PC-3 (cell line): ENCODE measurements at regions not wholly inside any gene's neighbourhood (a gene's known extent, or its start where the extent isn't known, plus 50 kb on each side); places are given as distances from the start of the nearest gene placed in this dataset.
A peak's percentile ranks its signal among the peaks of the same experiment; 100 is the strongest.

Experiments used
- ATAC-seq: fragments of 200-7000 bp; cut with Tn5 transposase; 2 replicates; pipeline ENCODE4 v1.9.1; 2020; ENCODE audit warnings: mild to moderate bottlenecking, moderate library complexity
- BruUV-seq: library from RNA; stranded (reverse); fragments of 400-500 nt; replicated peaks from 2 replicates; lab custom pipeline; 2021; lab: Mats Ljungman, UMichigan
- CTCF ChIA-PET: fragments of 300-600 bp; sonication (Branson Sonifier 250); formaldehyde crosslinking; loops from one replicate; lab custom pipeline; 2022; ENCODE audit warnings: antibody characterized with exemption; lab: Charles Lee
- POLR2A ChIA-PET: fragments of 300-600 bp; sonication (Branson Sonifier 250); formaldehyde crosslinking; loops from one replicate; lab custom pipeline; 2022; ENCODE audit warnings: antibody characterized with exemption; ENCODE audit not compliant: unreplicated experiment; lab: Charles Lee
- DNase-seq: peaks from one replicate; pipeline ENCODE4 v3.0.0-alpha.2; 2015
- H2AFZ ChIP-seq: fragments of 300-600 bp; sonication (generic); 2 replicates; pipeline ENCODE4 v1.6.0; 2016; ENCODE audit warnings: antibody characterized with exemption, low read length
- H3F3A ChIP-seq: fragments of 300-600 bp; sonication (generic); one replicate; pipeline ENCODE4 v1.6.0; 2017; ENCODE audit warnings: antibody characterized with exemption, low read length, control low read depth, mild to moderate bottlenecking; ENCODE audit not compliant: unreplicated experiment
- H3K27ac ChIP-seq: fragments of 300-600 bp; sonication (generic); 2 replicates; pipeline ENCODE4 v1.5.1; 2016; ENCODE audit warnings: mild to moderate bottlenecking, low read length
- H3K27me3 ChIP-seq: fragments of 300-600 bp; sonication (generic); 2 replicates; pipeline ENCODE4 v1.6.1; 2016; ENCODE audit warnings: low read length, mixed read lengths
- H3K36me3 ChIP-seq: fragments of 300-600 bp; sonication (generic); 2 replicates; pipeline ENCODE4 v1.6.1; 2016; ENCODE audit warnings: low read depth, mixed run types, low read length, mixed read lengths
- H3K4me1 ChIP-seq: fragments of 300-600 bp; sonication (generic); 2 replicates; pipeline ENCODE4 v1.5.1; 2016; ENCODE audit warnings: low read length; ENCODE audit not compliant: insufficient read depth
- H3K4me2 ChIP-seq: fragments of 300-600 bp; sonication (generic); 2 replicates; pipeline ENCODE4 v1.6.0; 2016; ENCODE audit warnings: low read length
- H3K4me3 ChIP-seq: fragments of 300-600 bp; sonication (generic); 2 replicates; pipeline ENCODE4 v1.5.1; 2016; ENCODE audit warnings: mild to moderate bottlenecking, low read length, mixed read lengths
- H3K79me2 ChIP-seq: fragments of 300-600 bp; sonication (generic); 2 replicates; pipeline ENCODE4 v1.6.1; 2017; ENCODE audit warnings: low read length, mixed read lengths
- H3K9ac ChIP-seq: fragments of 300-600 bp; sonication (generic); 2 replicates; pipeline ENCODE4 v1.6.0; 2016; ENCODE audit warnings: mild to moderate bottlenecking, low read length
- H3K9me2 ChIP-seq: fragments of 300-600 bp; sonication (generic); replicated peaks from 2 replicates; pipeline ENCODE4 v1.6.1; 2016; ENCODE audit warnings: mixed run types, low read length, mixed read lengths
- H3K9me3 ChIP-seq: fragments of 300-600 bp; sonication (generic); 2 replicates; pipeline ENCODE4 v1.6.1; 2016; ENCODE audit warnings: low read length, mixed read lengths
- H4K20me1 ChIP-seq: fragments of 300-600 bp; sonication (generic); 2 replicates; pipeline ENCODE4 v1.6.1; 2016; ENCODE audit warnings: low read length, mixed read lengths
- EZH2 ChIP-seq: fragments of 300-600 bp; sonication (generic); IDR thresholded peaks from one replicate; pipeline ENCODE4 v1.6.1; 2017; ENCODE audit warnings: antibody characterized with exemption, mild to moderate bottlenecking, low read length; ENCODE audit not compliant: unreplicated experiment
- EZH2phosphoT487 ChIP-seq: fragments of 300-600 bp; sonication (generic); IDR thresholded peaks from 2 replicates; pipeline ENCODE4 v1.6.1; 2018; ENCODE audit warnings: mild to moderate bottlenecking, antibody characterized with exemption, low read length, borderline replicate concordance
- intact Hi-C: fragments of 100-400 bp; cut with micrococcal nuclease; formaldehyde crosslinking; loops from 2 replicates; pipeline ENCODE4 v1.9.0; 2023
- TF ChIP-seq, protein P1 (sequence below): fragments of 300-600 bp; sonication (generic); conservative IDR thresholded peaks from 2 replicates; pipeline ENCODE4 v1.5.1; 2017; ENCODE audit warnings: antibody characterized with exemption, low read depth, mild to moderate bottlenecking, low read length

DNA sequence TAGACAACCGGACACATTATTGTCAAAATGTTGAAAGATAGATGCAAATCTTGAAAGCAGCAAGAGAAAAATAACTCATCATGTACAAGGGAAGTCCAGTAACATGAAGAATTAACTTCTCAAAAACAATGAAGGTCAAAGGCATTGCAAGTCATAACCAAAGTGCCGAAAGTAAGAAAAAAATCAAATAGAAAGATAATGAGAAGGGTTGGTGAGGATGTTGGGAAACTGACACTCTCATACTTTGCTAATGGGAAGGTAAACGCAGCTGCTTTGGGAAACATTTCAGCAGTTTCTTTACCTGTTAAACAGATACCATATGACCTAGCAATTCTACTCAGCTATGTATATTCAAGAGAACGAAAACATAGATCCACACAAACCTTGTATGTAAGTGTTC lies 303.0 kb downstream of the ARL4A start:
- Histone ChIP-seq H3K27ac (no peak overlapping the region), H2AFZ (no peak overlapping the region), H3K27me3 (no peaks in the 10 kb centered on the region), H3K79me2 (no peaks in the 10 kb centered on the region), H3K9me3 (no peaks in the 10 kb centered on the region), H3K9ac (no peak overlapping the region), H3K4me1 (no peaks in the 10 kb centered on the region; the same call in 1 of the 2 replicates), H4K20me1 (no peaks in the 10 kb centered on the region), H3K4me3 (no peak overlapping the region), H3K36me3 (no peaks in the 10 kb centered on the region), H3K9me2 (no peaks in the 10 kb centered on the region), H3K4me2 (no peak overlapping the region), H3F3A (no peaks in the 10 kb centered on the region)
- no peak for DNase-seq
- CTCF ChIA-PET: no interaction called here
- TF ChIP-seq EZH2phosphoT487: no peak
- TF ChIP-seq, protein P1, sequence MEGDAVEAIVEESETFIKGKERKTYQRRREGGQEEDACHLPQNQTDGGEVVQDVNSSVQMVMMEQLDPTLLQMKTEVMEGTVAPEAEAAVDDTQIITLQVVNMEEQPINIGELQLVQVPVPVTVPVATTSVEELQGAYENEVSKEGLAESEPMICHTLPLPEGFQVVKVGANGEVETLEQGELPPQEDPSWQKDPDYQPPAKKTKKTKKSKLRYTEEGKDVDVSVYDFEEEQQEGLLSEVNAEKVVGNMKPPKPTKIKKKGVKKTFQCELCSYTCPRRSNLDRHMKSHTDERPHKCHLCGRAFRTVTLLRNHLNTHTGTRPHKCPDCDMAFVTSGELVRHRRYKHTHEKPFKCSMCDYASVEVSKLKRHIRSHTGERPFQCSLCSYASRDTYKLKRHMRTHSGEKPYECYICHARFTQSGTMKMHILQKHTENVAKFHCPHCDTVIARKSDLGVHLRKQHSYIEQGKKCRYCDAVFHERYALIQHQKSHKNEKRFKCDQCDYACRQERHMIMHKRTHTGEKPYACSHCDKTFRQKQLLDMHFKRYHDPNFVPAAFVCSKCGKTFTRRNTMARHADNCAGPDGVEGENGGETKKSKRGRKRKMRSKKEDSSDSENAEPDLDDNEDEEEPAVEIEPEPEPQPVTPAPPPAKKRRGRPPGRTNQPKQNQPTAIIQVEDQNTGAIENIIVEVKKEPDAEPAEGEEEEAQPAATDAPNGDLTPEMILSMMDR: no peak
- TF ChIP-seq EZH2: no peak
- no peak for ATAC-seq
- POLR2A ChIA-PET: no interaction called here
- no TSS peak for BruUV-seq
- intact Hi-C loops: no loop called here

DNA sequence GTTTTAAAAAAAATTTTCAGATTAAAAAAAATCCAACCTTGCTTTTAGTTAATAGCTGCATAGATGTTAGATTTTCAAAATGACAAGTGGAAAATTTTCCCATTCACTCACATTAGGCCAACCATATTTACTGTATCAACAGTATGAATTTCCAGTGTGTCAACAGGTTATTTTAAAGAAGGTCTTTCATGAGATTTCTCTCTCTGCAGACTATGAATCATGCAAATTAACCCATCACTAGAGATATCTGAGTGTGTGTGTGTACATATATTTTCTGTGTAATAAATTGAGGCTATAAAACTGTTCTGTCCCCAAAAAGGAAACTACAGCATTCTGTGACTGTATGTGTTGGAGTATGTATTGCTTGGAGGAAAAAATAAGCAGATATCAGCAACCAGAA lies 305.6 kb downstream of the ARL4A start:
- intact Hi-C loops: no loop called here
- ChIA-PET POLR2A (no interaction called here), CTCF (interaction anchor here (0.6 kb wide), 1 partner anchor 43 kb away, joined by 3 read pairs; no protein-coding TSS in a partner anchor)
- BruUV-seq: no TSS peak
- no peaks in the 10 kb centered on the region for H3F3A ChIP-seq
- H3K27ac ChIP-seq: no peak overlapping the region
- no peaks in the 10 kb centered on the region for H4K20me1 ChIP-seq
- H3K27me3 ChIP-seq: no peaks in the 10 kb centered on the region
- no peaks in the 10 kb centered on the region for H3K36me3 ChIP-seq
- no peak overlapping the region for H3K9ac ChIP-seq
- H2AFZ ChIP-seq: no peak overlapping the region
- no peaks in the 10 kb centered on the region for H3K79me2 ChIP-seq
- no peaks in the 10 kb centered on the region; the same call in 1 of the 2 replicates for H3K4me1 ChIP-seq
- H3K4me2 ChIP-seq: no peak overlapping the region
- no peaks in the 10 kb centered on the region for H3K9me3 ChIP-seq
- H3K9me2 ChIP-seq: no peaks in the 10 kb centered on the region
- DNase-seq (no peak), ATAC-seq (peak; percentile 68)
- TF ChIP-seq EZH2phosphoT487: no peak
- TF ChIP-seq, protein P1: no peak
- TF ChIP-seq EZH2: no peak
- no peak overlapping the region for H3K4me3 ChIP-seq

DNA sequence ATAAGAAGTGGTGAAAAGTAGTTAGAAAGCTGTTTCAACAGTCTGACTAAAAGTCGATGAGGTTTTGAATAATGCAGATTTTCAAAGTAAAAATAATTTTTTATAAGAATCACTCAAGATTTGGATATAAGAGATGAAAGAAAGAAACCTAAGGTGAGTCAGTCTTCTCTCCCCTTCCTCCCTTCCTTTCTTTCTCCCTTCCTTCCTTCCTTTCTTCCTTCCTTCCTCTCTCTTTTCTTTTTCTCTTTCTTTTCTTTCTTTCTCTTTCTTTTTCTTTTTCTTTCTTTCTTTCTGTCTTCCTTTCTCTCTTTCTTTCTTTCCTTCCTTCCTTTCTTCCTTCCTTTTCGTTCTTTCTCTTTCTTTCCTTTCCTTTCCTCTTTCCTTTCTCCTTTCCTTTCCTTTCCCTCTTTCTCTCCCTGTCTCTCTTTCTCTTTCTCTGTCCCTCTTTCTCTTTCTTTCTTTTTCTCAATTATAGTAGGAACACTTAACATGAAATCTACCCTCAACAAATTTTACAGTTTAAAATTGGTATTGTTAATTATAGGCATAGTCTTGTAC lies 308.6 kb downstream of the ARL4A start:
- Histone ChIP-seq H3K27ac (no peak overlapping the region), H3K27me3 (no peaks in the 10 kb centered on the region), H3F3A (no peaks in the 10 kb centered on the region), H3K9ac (no peak overlapping the region), H3K9me3 (no peaks in the 10 kb centered on the region), H4K20me1 (no peaks in the 10 kb centered on the region), H3K4me2 (no peak overlapping the region), H3K36me3 (no peaks in the 10 kb centered on the region), H3K9me2 (no peaks in the 10 kb centered on the region), H3K79me2 (no peaks in the 10 kb centered on the region), H2AFZ (no peak overlapping the region), H3K4me1 (no peaks in the 10 kb centered on the region), H3K4me3 (no peak overlapping the region)
- intact Hi-C loops: no loop called here
- ChIA-PET CTCF (no interaction called here), POLR2A (no interaction called here)
- ATAC-seq: no peak
- TF ChIP-seq EZH2phosphoT487 (no peak), EZH2 (no peak)
- TF ChIP-seq, protein P1: no peak
- DNase-seq: no peak
- no TSS peak for BruUV-seq
